ENCODE measurements at regions not wholly inside any gene's neighbourhood (a gene's known extent, or its start where the extent isn't known, plus 50 kb on each side); places are given as distances from the start of the nearest gene placed in this dataset.

- TF ChIP-seq, protein P1, sequence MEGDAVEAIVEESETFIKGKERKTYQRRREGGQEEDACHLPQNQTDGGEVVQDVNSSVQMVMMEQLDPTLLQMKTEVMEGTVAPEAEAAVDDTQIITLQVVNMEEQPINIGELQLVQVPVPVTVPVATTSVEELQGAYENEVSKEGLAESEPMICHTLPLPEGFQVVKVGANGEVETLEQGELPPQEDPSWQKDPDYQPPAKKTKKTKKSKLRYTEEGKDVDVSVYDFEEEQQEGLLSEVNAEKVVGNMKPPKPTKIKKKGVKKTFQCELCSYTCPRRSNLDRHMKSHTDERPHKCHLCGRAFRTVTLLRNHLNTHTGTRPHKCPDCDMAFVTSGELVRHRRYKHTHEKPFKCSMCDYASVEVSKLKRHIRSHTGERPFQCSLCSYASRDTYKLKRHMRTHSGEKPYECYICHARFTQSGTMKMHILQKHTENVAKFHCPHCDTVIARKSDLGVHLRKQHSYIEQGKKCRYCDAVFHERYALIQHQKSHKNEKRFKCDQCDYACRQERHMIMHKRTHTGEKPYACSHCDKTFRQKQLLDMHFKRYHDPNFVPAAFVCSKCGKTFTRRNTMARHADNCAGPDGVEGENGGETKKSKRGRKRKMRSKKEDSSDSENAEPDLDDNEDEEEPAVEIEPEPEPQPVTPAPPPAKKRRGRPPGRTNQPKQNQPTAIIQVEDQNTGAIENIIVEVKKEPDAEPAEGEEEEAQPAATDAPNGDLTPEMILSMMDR (IDR thresholded peaks at IDR 0.05): no peak
- TF ChIP-seq POLR2A (IDR thresholded peaks at IDR 0.05): no peak
These were observed 272.4 kb downstream of the RND3 start for GRCh38 chr2:150215041-150215440.
